PC-3 (cell line): ENCODE measurements at regions not wholly inside any gene's neighbourhood (a gene's known extent, or its start where the extent isn't known, plus 50 kb on each side); places are given as distances from the start of the nearest gene placed in this dataset.
"Not testable (repeated sequence)": the region's sequence is repeated elsewhere in the genome, so short reads cannot be mapped to it uniquely, and the experiment has no call there.

Experiments
- ATAC-seq: fragments of 200-7000 bp; cut with Tn5 transposase; 2 replicates; pipeline ENCODE4 v1.9.1; 2020; ENCODE audit warnings: mild to moderate bottlenecking, moderate library complexity
- BruUV-seq: library from RNA; stranded (reverse); fragments of 400-500 nt; replicated peaks from 2 replicates; lab custom pipeline; 2021; lab: Mats Ljungman, UMichigan
- CTCF ChIA-PET: fragments of 300-600 bp; sonication (Branson Sonifier 250); formaldehyde crosslinking; loops from one replicate; lab custom pipeline; 2022; ENCODE audit warnings: antibody characterized with exemption; lab: Charles Lee
- POLR2A ChIA-PET: fragments of 300-600 bp; sonication (Branson Sonifier 250); formaldehyde crosslinking; loops from one replicate; lab custom pipeline; 2022; ENCODE audit warnings: antibody characterized with exemption; ENCODE audit not compliant: unreplicated experiment; lab: Charles Lee
- DNase-seq: peaks from one replicate; pipeline ENCODE4 v3.0.0-alpha.2; 2015
- H2AFZ ChIP-seq: fragments of 300-600 bp; sonication (generic); 2 replicates; pipeline ENCODE4 v1.6.0; 2016; ENCODE audit warnings: antibody characterized with exemption, low read length
- H3F3A ChIP-seq: fragments of 300-600 bp; sonication (generic); one replicate; pipeline ENCODE4 v1.6.0; 2017; ENCODE audit warnings: antibody characterized with exemption, low read length, control low read depth, mild to moderate bottlenecking; ENCODE audit not compliant: unreplicated experiment
- H3K27ac ChIP-seq: fragments of 300-600 bp; sonication (generic); 2 replicates; pipeline ENCODE4 v1.5.1; 2016; ENCODE audit warnings: mild to moderate bottlenecking, low read length
- H3K27me3 ChIP-seq: fragments of 300-600 bp; sonication (generic); 2 replicates; pipeline ENCODE4 v1.6.1; 2016; ENCODE audit warnings: low read length, mixed read lengths
- H3K36me3 ChIP-seq: fragments of 300-600 bp; sonication (generic); 2 replicates; pipeline ENCODE4 v1.6.1; 2016; ENCODE audit warnings: low read depth, mixed run types, low read length, mixed read lengths
- H3K4me1 ChIP-seq: fragments of 300-600 bp; sonication (generic); 2 replicates; pipeline ENCODE4 v1.5.1; 2016; ENCODE audit warnings: low read length; ENCODE audit not compliant: insufficient read depth
- H3K4me2 ChIP-seq: fragments of 300-600 bp; sonication (generic); 2 replicates; pipeline ENCODE4 v1.6.0; 2016; ENCODE audit warnings: low read length
- H3K4me3 ChIP-seq: fragments of 300-600 bp; sonication (generic); 2 replicates; pipeline ENCODE4 v1.5.1; 2016; ENCODE audit warnings: mild to moderate bottlenecking, low read length, mixed read lengths
- H3K79me2 ChIP-seq: fragments of 300-600 bp; sonication (generic); 2 replicates; pipeline ENCODE4 v1.6.1; 2017; ENCODE audit warnings: low read length, mixed read lengths
- H3K9ac ChIP-seq: fragments of 300-600 bp; sonication (generic); 2 replicates; pipeline ENCODE4 v1.6.0; 2016; ENCODE audit warnings: mild to moderate bottlenecking, low read length
- H3K9me2 ChIP-seq: fragments of 300-600 bp; sonication (generic); replicated peaks from 2 replicates; pipeline ENCODE4 v1.6.1; 2016; ENCODE audit warnings: mixed run types, low read length, mixed read lengths
- H3K9me3 ChIP-seq: fragments of 300-600 bp; sonication (generic); 2 replicates; pipeline ENCODE4 v1.6.1; 2016; ENCODE audit warnings: low read length, mixed read lengths
- H4K20me1 ChIP-seq: fragments of 300-600 bp; sonication (generic); 2 replicates; pipeline ENCODE4 v1.6.1; 2016; ENCODE audit warnings: low read length, mixed read lengths
- CTCF ChIP-seq: fragments of 300-600 bp; sonication (generic); conservative IDR thresholded peaks from 2 replicates; pipeline ENCODE4 v1.5.1; 2017; ENCODE audit warnings: antibody characterized with exemption, low read depth, mild to moderate bottlenecking, low read length
- EZH2 ChIP-seq: fragments of 300-600 bp; sonication (generic); IDR thresholded peaks from one replicate; pipeline ENCODE4 v1.6.1; 2017; ENCODE audit warnings: antibody characterized with exemption, mild to moderate bottlenecking, low read length; ENCODE audit not compliant: unreplicated experiment
- EZH2phosphoT487 ChIP-seq: fragments of 300-600 bp; sonication (generic); IDR thresholded peaks from 2 replicates; pipeline ENCODE4 v1.6.1; 2018; ENCODE audit warnings: mild to moderate bottlenecking, antibody characterized with exemption, low read length, borderline replicate concordance
- intact Hi-C: fragments of 100-400 bp; cut with micrococcal nuclease; formaldehyde crosslinking; loops from 2 replicates; pipeline ENCODE4 v1.9.0; 2023

GRCh38 chr6:78749326-78749725 lies 118.0 kb upstream of the IRAK1BP1 start:
- Histone ChIP-seq H4K20me1 (no peaks in the 10 kb centered on the region), H3K4me2 (no peak overlapping the region), H3K9me2 (no peaks in the 10 kb centered on the region), H3K36me3 (no peaks in the 10 kb centered on the region), H3K9me3 (no peaks in the 10 kb centered on the region), H3F3A (no peaks in the 10 kb centered on the region), H3K4me3 (no peak overlapping the region), H3K79me2 (no peaks in the 10 kb centered on the region), H3K27me3 (no peaks in the 10 kb centered on the region), H2AFZ (no peak overlapping the region), H3K4me1 (no peaks in the 10 kb centered on the region), H3K9ac (no peak overlapping the region), H3K27ac (no peak overlapping the region)
- POLR2A ChIA-PET, result no interaction called here
- CTCF ChIA-PET, result no interaction called here
- no TSS peak for BruUV-seq
- TF ChIP-seq EZH2phosphoT487 (no peak), EZH2 (no peak), CTCF (no peak)
- ATAC-seq (no peak), DNase-seq (peak; percentile 1)
- intact Hi-C loops, result no loop called here

- H3F3A ChIP-seq, BruUV-seq, H3K79me2 ChIP-seq, CTCF ChIA-PET, ATAC-seq, POLR2A ChIA-PET, H2AFZ ChIP-seq, H3K27ac ChIP-seq, H4K20me1 ChIP-seq, H3K9ac ChIP-seq, H3K36me3 ChIP-seq, H3K27me3 ChIP-seq, DNase-seq, intact Hi-C loops, H3K4me3 ChIP-seq, H3K4me1 ChIP-seq, H3K4me2 ChIP-seq, H3K9me3 ChIP-seq, H3K9me2 ChIP-seq: not testable (repeated sequence)
Observed at GRCh38 chr6:78758297-78758798, 109.0 kb upstream of the IRAK1BP1 start.

- intact Hi-C loops, result no loop called here
- Histone ChIP-seq H3F3A (no peaks in the 10 kb centered on the region), H2AFZ (no peak overlapping the region), H3K4me2 (no peak overlapping the region), H3K9me3 (no peaks in the 10 kb centered on the region), H3K4me3 (no peak overlapping the region), H3K9ac (no peak overlapping the region), H4K20me1 (no peaks in the 10 kb centered on the region), H3K4me1 (no peaks in the 10 kb centered on the region), H3K27ac (no peak overlapping the region), H3K9me2 (no peaks in the 10 kb centered on the region), H3K36me3 (no peaks in the 10 kb centered on the region), H3K79me2 (no peaks in the 10 kb centered on the region), H3K27me3 (no peaks in the 10 kb centered on the region)
- DNase-seq, result no peak
- ChIA-PET POLR2A (no interaction called here), CTCF (no interaction called here)
- no TSS peak for BruUV-seq
- no peak for TF ChIP-seq EZH2
- no peak for TF ChIP-seq CTCF
- no peak for TF ChIP-seq EZH2phosphoT487
- no peak for ATAC-seq
Observed at GRCh38 chr6:78768271-78768670, 99.1 kb upstream of the IRAK1BP1 start.
